ENCODE measurements at regions not wholly inside any gene's neighbourhood (a gene's known extent, or its start where the extent isn't known, plus 50 kb on each side); places are given as distances from the start of the nearest gene placed in this dataset.
A peak's percentile ranks its signal among the peaks of the same experiment; 100 is the strongest.

GRCh38 chr4:74613266-74613665 lies 168.3 kb downstream of the AREG start:
- DNase-seq (ENCODE audit: low spot score), result no peak

- no peak for DNase-seq (ENCODE audit: low spot score)
Measured at GRCh38 chr4:74615411-74615810, 170.5 kb downstream of the AREG start.

- DNase-seq (ENCODE audit: low spot score), result no peak
Measured at GRCh38 chr4:74618166-74618565, 173.2 kb downstream of the AREG start.

GRCh38 chr4:74618659-74619058 lies 173.7 kb downstream of the AREG start:
- DNase-seq (ENCODE audit: low spot score), result no peak

DNA sequence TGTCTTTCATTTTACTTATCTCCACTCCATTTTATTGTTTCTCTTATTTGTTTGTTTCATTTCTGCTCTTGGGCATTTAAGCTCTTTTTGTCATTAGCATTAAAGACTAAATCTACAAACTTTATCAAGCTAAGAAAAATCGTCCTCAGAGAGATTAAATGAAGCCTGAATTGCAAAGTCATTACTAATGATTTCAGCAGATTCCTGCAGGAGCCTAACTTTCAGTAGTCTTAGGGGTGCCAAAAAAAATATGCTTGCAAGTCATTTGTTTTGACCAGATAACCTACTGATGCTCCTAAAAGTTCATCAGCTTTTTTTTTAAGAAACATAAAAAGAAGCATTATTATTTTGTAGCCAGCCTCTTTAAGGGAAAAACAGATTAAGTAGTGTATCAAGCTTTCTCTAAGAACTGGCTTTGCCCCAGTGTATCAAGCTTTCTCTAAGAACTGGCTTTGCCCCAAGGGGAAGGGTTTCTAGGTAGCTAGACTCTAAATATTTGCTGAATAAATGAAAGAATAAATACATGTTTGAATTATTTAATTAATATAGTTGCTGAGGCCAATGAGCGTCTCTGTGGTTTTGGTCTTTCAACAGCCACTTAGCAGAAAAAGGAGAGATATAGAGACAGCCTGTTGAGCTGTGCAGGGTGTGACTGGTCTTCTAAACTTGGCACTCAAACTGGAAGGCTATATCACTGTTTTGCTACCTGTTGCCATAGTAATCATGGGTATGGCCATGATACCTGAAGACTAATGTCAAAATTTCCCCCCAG lies 174.2 kb downstream of the BTC start:
- no peak for DNase-seq (ENCODE audit: low spot score)

DNA sequence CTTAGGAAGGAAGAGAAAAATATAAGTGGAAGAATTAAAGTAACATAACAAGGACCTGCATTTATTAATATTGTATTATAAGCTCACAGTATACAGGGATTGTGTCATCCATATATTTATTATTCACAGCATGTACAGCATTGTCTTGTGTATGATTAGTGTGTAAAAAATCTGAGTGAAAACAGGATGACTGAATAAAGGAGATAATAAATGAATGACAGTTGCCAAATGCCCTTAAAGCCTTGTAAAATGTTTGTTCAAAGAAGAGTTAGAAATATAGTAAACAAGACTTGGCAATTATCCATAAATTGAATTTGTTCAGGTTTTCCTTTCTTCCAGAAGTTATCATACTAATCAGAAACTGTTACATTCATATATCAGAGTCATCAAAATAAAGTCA lies 172.7 kb downstream of the BTC start:
- no peak for DNase-seq (ENCODE audit: low spot score)

DNA sequence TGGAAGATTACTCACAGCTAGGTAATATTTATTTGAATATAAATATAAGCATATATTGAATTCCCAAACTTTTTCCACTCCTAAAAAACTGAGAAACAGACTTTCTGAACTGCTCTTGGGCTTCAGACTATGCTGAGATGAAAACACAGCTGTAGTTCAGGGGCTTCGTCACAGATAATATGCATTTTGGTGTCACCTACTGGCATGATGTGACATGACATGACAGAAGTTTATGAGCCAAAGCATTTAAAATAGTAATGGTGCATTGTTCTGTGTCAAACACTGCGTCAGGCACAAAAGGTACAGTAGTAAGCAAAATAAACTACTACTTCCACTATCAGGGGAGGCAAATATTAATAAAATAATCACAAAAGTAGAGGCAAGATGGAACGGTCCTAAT lies 171.3 kb downstream of the BTC start:
- DNase-seq (ENCODE audit: low spot score), result peak; percentile 82

DNA sequence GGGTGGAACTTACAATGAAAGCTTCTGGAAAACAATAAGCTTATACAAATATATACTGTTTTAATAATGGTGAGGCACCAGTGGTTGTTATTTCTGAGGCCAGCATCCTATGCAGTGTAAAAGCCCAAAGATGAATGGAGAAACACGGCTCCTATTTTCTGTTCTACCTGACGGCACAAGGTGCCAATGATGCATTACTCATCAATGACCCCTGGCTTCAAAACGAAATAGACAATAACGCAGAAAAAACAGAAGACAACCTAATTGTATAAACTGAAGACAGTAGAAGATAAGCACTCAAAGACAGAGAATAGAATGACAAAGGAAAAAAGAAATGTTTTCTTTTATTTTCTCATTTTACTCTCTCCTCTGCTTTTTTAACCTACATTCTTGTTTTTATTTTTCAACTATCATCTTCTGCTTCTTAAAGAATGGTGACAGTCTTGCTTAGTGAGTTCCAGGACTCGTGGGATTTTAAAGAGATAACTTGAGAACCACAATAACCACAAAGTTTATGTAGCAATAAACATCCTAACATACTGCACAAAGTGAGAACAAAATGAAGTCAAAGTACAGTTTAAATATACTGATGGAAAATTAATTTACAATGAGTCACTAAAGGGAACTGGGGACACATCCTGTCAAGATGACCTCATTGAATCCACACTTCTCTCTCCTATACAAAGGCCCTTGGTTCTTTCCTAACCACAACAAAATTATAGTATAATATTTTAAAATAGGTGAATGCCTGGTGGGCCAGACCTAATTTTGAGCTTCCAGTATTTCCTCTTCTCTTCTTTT lies 169.8 kb downstream of the BTC start:
- DNase-seq (ENCODE audit: low spot score), result peak; percentile 94

DNA sequence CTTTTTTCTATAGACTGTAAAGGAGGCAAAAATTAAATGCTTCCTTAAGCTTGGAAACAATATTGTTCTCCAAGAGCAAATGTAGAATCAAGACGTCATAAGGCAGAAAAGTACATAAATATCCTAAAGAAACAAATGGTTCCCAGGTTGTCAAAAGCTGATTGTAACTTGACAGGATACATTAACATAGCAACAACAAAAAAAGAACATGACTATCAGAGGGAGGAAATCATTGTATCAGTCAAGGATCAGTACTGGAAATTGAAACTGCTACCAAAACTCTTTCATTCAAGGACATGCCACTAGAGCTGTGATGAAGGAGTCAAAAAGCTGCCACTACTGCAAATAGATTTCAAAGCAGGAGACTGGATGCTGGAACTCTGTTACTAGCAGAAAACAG lies 168.3 kb downstream of the BTC start:
- DNase-seq (ENCODE audit: low spot score), result no peak

DNA sequence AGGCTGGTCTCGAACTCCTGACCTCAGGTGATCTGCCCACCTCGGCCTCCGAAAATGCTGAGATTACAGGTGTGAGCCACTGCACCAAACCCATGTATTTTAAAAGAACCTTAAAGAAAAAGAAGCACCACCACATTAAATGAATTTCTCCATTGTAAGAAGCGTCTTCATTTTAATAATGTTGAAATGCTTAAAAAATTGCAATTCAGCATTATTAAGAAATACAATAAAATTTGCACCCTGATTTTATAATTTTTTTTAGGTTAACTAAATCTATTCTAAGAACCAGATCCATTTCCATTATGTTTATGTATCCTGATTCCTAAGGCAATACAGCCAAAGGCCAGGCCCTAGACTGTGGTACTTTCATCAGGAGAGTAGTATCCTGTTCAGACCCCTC lies 167.2 kb downstream of the BTC start:
- DNase-seq (ENCODE audit: low spot score), result no peak

DNA sequence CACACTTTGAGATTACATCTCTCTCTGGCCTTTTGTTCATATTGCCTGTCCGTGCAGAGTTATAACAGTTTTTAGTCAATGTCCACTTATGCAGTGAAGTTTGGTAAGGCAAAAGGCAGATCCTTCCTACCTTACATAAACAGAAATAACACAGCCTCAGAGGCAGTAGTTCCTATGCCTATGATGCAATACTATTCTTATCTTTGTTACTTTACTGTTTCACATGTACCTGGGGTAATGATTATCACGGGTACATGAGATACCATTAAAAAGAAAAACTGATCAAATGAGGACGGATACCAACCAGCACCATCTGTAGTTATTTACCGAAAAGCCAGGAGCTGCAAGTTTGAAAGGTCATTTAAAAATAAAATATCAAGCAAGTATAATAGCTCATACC lies 166.8 kb downstream of the BTC start:
- DNase-seq (ENCODE audit: low spot score), result no peak

- DNase-seq (ENCODE audit: low spot score), result peak; percentile 64
Measured at GRCh38 chr4:74628852-74629620, 165.3 kb downstream of the BTC start.

DNA sequence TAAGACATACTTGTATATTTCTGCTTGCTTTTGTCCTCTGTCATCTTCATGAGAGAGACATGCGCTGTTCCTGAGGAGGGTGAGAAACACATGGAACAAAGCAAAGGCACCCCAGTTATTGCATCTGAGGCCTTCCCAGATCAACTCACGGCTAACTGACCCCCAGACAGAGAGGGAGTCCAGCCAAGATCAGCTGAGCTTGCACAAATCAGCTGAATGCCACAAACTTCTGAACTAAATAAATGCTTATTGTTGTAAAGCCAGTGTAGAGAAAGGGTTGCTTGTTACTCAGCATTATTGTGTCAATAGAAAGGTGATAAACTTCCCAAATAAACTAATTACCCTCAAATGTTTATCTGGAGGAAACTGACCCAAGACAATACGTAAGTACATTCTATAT lies 163.8 kb downstream of the BTC start:
- DNase-seq (ENCODE audit: low spot score), result no peak

GRCh38 chr4:74631338-74631737 lies 163.0 kb downstream of the BTC start:
- DNase-seq (ENCODE audit: low spot score), result no peak

DNA sequence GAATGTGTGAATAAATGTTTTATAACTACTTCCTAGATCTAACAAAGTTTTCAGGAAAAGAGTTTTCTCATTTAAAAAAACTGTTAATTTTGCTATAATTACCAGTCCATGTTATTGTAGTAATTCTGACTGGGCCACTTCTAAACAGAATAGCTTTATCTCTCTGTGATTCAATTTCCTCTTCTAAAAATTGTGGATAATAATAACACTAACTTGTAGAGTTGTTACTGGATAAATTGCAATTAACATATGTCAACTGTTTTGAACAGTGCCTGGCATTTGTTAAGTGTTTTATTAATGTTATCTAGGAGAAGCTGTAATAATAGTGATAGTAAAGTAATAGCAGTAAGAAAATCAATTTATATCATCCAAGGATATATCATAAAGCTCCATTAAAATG lies 162.3 kb downstream of the BTC start:
- no peak for DNase-seq (ENCODE audit: low spot score)

- DNase-seq (ENCODE audit: low spot score), result peak; percentile 93
Measured at GRCh38 chr4:74632634-74633033, 161.7 kb downstream of the BTC start.

GRCh38 chr4:74635074-74635473 lies 159.2 kb downstream of the BTC start:
- DNase-seq (ENCODE audit: low spot score), result peak; percentile 56

- peak; percentile 67 for DNase-seq (ENCODE audit: low spot score)
Measured at GRCh38 chr4:74635490-74636123, 158.7 kb downstream of the BTC start.

DNA sequence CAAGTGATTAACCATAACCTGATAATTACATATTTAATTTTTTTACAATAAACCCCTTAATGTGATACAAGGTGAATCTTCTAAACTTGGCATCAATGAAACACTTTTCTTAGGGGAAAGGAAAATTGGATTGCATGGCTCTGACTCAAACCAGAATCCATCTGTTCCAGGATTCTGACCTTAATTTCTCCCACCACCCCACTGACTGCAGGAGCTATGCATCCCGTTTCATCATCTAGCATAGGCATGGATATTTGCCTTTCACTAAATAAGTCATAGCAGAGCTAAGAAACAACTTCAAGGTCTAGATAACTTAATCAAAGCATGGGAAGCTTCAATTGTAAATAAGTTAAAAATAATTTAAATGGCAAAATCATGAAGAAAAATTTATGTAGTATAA lies 156.3 kb downstream of the BTC start:
- no peak for DNase-seq (ENCODE audit: low spot score)

GRCh38 chr4:74638689-74639088 lies 155.6 kb downstream of the BTC start:
- no peak for DNase-seq (ENCODE audit: low spot score)

DNA sequence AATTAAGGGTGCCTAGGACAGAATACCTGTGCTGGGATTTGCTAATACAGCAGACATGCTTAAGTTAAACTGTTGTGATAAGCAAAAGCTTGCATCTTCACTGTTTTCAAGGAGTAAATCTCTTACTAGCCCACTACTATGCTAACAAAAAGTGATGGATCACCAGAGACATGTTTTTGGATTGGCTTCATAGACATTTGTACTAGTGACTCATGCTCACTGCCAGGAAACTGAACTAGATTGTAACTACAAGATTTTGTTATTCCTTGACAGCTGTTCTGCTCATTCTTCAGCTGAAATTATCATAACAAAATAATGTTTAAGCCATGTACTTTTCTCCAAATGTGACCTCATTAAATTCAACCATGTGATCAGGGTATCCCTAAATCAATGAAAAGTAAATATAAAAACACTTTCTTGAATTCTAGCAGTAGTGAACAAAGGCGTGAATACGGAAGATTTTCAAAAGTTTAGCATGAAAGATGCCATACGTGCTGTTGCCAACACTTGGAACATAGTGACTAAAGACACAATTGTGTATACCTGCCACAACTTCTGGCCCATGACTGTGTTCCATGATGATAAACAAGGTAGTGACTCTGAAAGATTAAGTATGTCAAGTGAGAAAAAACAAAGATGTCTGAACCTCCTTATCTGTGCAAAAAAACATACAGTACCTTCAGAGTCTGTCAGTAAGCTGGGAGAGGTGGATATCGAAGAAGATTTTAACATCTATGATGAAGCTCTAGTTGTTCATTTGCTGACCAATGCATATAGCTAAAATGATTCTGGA lies 154.0 kb downstream of the BTC start:
- no peak for DNase-seq (ENCODE audit: low spot score)

GRCh38 chr4:74642006-74642405 lies 152.3 kb downstream of the BTC start:
- no peak for DNase-seq (ENCODE audit: low spot score)
